Chondrocyte (in vitro differentiated cells): ENCODE measurements at regions not wholly inside any gene's neighbourhood (a gene's known extent, or its start where the extent isn't known, plus 50 kb on each side); places are given as distances from the start of the nearest gene placed in this dataset.

Experiments used
- DNase-seq: peaks from one replicate; pipeline ENCODE4 v3.0.0; 2021; ENCODE audit warnings: mixed read lengths, low spot score
- H3K27ac Mint-ChIP-seq: one replicate; pipeline ENCODE4 v1.8.0; 2021; ENCODE audit warnings: mild to moderate bottlenecking, moderate library complexity, mixed read lengths; ENCODE audit not compliant: unreplicated experiment
- H3K27me3 Mint-ChIP-seq: 2 replicates; pipeline ENCODE4 v1.8.0; 2021; ENCODE audit warnings: low read depth, mixed read lengths
- H3K36me3 Mint-ChIP-seq: 2 replicates; pipeline ENCODE4 v1.8.0; 2021; ENCODE audit warnings: low read depth, mixed read lengths
- H3K4me1 Mint-ChIP-seq: 2 replicates; pipeline ENCODE4 v1.8.0; 2021; ENCODE audit warnings: low read depth, mild to moderate bottlenecking, mixed read lengths
- H3K4me3 Mint-ChIP-seq: one replicate; pipeline ENCODE4 v1.8.0; 2021; ENCODE audit warnings: mild to moderate bottlenecking, moderate library complexity, mixed read lengths; ENCODE audit not compliant: unreplicated experiment
- H3K9me3 Mint-ChIP-seq: 2 replicates; pipeline ENCODE4 v1.8.0; 2021; ENCODE audit warnings: low read depth, mixed read lengths
- CTCF ChIP-seq: fragments of 200-600 bp; sonication (generic); IDR thresholded peaks from 2 replicates; pipeline ENCODE4 v1.5.0; 2021; ENCODE audit warnings: antibody characterized with exemption, mild to moderate bottlenecking, moderate library complexity

- TF ChIP-seq CTCF: no peak
Measured at GRCh38 chr6:91126876-91127275, 540.0 kb upstream of the MAP3K7 start.

GRCh38 chr6:91117550-91117949 is 530.7 kb upstream of the MAP3K7 start:
- no peak for DNase-seq
- Mint-ChIP-seq H3K27me3 (peaks cover 2% of the 10 kb centered on the region), H3K4me3 (no peak overlapping the region), H3K36me3 (no peaks in the 10 kb centered on the region), H3K27ac (no peak overlapping the region), H3K4me1 (peaks cover 4% of the 10 kb centered on the region), H3K9me3 (peaks cover 6% of the 10 kb centered on the region)
- no peak for TF ChIP-seq CTCF

More at GRCh38 chr6:91126876-91127275, 540.0 kb upstream of the MAP3K7 start:
- H3K9me3 Mint-ChIP-seq: peaks cover 6% of the 10 kb centered on the region
- peaks cover 5% of the 10 kb centered on the region for H3K4me1 Mint-ChIP-seq
- no peak overlapping the region for H3K4me3 Mint-ChIP-seq
- no peak overlapping the region for H3K27ac Mint-ChIP-seq
- H3K36me3 Mint-ChIP-seq: no peaks in the 10 kb centered on the region
- DNase-seq: no peak
- H3K27me3 Mint-ChIP-seq: no peaks in the 10 kb centered on the region

- Mint-ChIP-seq H3K4me3 (no peak overlapping the region), H3K27me3 (peaks cover 2% of the 10 kb centered on the region), H3K27ac (no peak overlapping the region), H3K36me3 (no peaks in the 10 kb centered on the region), H3K9me3 (no peaks in the 10 kb centered on the region), H3K4me1 (peaks cover 4% of the 10 kb centered on the region)
- DNase-seq: no peak
- TF ChIP-seq CTCF: no peak
Measured at GRCh38 chr6:91114123-91114708, 527.3 kb upstream of the MAP3K7 start.

GRCh38 chr6:91106083-91106482 is 519.2 kb upstream of the MAP3K7 start:
- no peak overlapping the region for H3K27ac Mint-ChIP-seq
- no peak for TF ChIP-seq CTCF
- no peaks in the 10 kb centered on the region for H3K36me3 Mint-ChIP-seq
- peaks cover 18% of the 10 kb centered on the region for H3K4me1 Mint-ChIP-seq
- no peaks in the 10 kb centered on the region for H3K9me3 Mint-ChIP-seq
- DNase-seq: no peak
- H3K4me3 Mint-ChIP-seq: no peak overlapping the region
- H3K27me3 Mint-ChIP-seq: no peaks in the 10 kb centered on the region

- no peak for TF ChIP-seq CTCF
- Mint-ChIP-seq H3K36me3 (no peaks in the 10 kb centered on the region), H3K4me1 (peaks cover 18% of the 10 kb centered on the region), H3K27ac (no peak overlapping the region), H3K4me3 (no peak overlapping the region), H3K27me3 (no peaks in the 10 kb centered on the region), H3K9me3 (no peaks in the 10 kb centered on the region)
- DNase-seq: no peak
Measured at GRCh38 chr6:91105532-91105931, 518.7 kb upstream of the MAP3K7 start.
